ENCODE measurements at regions not wholly inside any gene's neighbourhood (a gene's known extent, or its start where the extent isn't known, plus 50 kb on each side); places are given as distances from the start of the nearest gene placed in this dataset.

GRCh38 chr1:204736836-204737235, 51.3 kb upstream of the LRRN2 start:
- WGBS, 2 experiments (ENCODE audit: extremely low coverage in 1 of 2, insufficient coverage in 1 of 2, insufficient read length in 1 of 2, insufficient replicate concordance in 2 of 2, low coverage in 1 of 2, low lambda C conversion rate in 2 of 2, missing lambda C conversion rate in 1 of 2) = 82% methylated on average over 3 of the region's 3 CpGs; no CpG with 5 or more reads in 1 of the 2 experiments
- TF ChIP-seq SIN3A (conservative IDR thresholded peaks at IDR 0.05 in 1 of 2, IDR thresholded peaks at IDR 0.05 in 1 of 2; ENCODE audit: low read depth in 1 of 2, low read length in 2 of 2) (no peak), BCL11A (IDR thresholded peaks at IDR 0.05; ENCODE audit: low read depth in 2 of 2, low read length in 2 of 2) (no peak), ASH2L (IDR thresholded peaks at IDR 0.05; ENCODE audit: low read length) (no peak), CHD1 (IDR thresholded peaks at IDR 0.05; ENCODE audit: low read depth, low read length) (no peak), TAF1 (IDR thresholded peaks at IDR 0.05; ENCODE audit: low read depth, low read length) (no peak), BACH1 (IDR thresholded peaks at IDR 0.05; ENCODE audit: low read length) (no peak), BRCA1 (IDR thresholded peaks at IDR 0.05; ENCODE audit: low read depth, low read length) (no peak), SP2 (IDR thresholded peaks at IDR 0.05; ENCODE audit: low read length) (no peak), EP300 (IDR thresholded peaks at IDR 0.05; ENCODE audit: borderline replicate concordance in 1 of 2, low read depth in 2 of 2, low read length in 2 of 2) (no peak), SRF (IDR thresholded peaks at IDR 0.05; ENCODE audit: low read depth, low read length) (no peak), POU5F1 (IDR thresholded peaks at IDR 0.05; ENCODE audit: low read depth, low read length) (no peak), SP1 (IDR thresholded peaks at IDR 0.05; ENCODE audit: low read depth, low read length) (no peak), TEAD4 (IDR thresholded peaks at IDR 0.05; ENCODE audit: low read depth, low read length) (no peak)
- Histone ChIP-seq H3K18ac (ENCODE audit: extremely low read depth, low read length) (no peak overlapping the region), H3K14ac (ENCODE audit: insufficient read length) (no peak overlapping the region), H4K20me1 (replicated peaks in 1 of 2; ENCODE audit: control insufficient read depth in 1 of 2, insufficient read depth in 2 of 2, low read length in 2 of 2) (no peaks in the 10 kb centered on the region), H3K36me3 (ENCODE audit: control insufficient read depth in 2 of 4, insufficient read depth in 4 of 4, low read length in 3 of 4) (no peaks in the 10 kb centered on the region), H2AK5ac (ENCODE audit: low read depth, low read length) (no peak overlapping the region), H4K5ac (ENCODE audit: insufficient read length, low read depth, low read length) (no peak overlapping the region), H4K91ac (replicated peaks; ENCODE audit: insufficient read length, low read length) (no peak overlapping the region), H2BK5ac (ENCODE audit: low read depth, low read length) (no peak overlapping the region), H3K9ac (replicated peaks in 1 of 4; ENCODE audit: extremely low read depth in 1 of 4, low read depth in 3 of 4, low read length in 3 of 4) (no peak overlapping the region), H2BK15ac (ENCODE audit: low read length) (no peak overlapping the region), H3K9me3 (ENCODE audit: insufficient read depth in 2 of 2, low read depth in 1 of 2, low read length in 1 of 2) (0 out of 4 replicates have a peak, but pooled peaks cover 0 to 2% of the 10 kb centered on the region in 2 experiments), H2BK12ac (ENCODE audit: low read depth, low read length) (no peak overlapping the region), H3K4me2 (ENCODE audit: insufficient read depth in 1 of 2, low read depth in 2 of 2, low read length in 2 of 2) (no peak overlapping the region), H3K27me3 (replicated peaks in 1 of 4; ENCODE audit: control insufficient read depth in 3 of 4, extremely low read depth in 1 of 4, insufficient read depth in 3 of 4, low read length in 3 of 4) (no peaks in the 10 kb centered on the region; a peak in 1 of 7 replicates), H3K23me2 (ENCODE audit: low read depth, low read length) (no peaks in the 10 kb centered on the region), H3K56ac (replicated peaks; ENCODE audit: insufficient read length, low read depth, low read length) (no peak overlapping the region), H3K23ac (ENCODE audit: insufficient read length) (no peak overlapping the region), H3K79me1 (ENCODE audit: low read depth, low read length) (no peaks in the 10 kb centered on the region), H2AFZ (ENCODE audit: low read length) (no peak overlapping the region), H3K4me3 (ENCODE audit: extremely low read depth in 1 of 4, insufficient read depth in 2 of 4, low read depth in 3 of 4, low read length in 4 of 4) (no peak overlapping the region), H4K8ac (ENCODE audit: extremely low read depth, insufficient read depth, low read length) (no peak overlapping the region; the same call in 1 of the 2 replicates), H3K4ac (replicated peaks; ENCODE audit: insufficient read length, low read depth, low read length) (no peak overlapping the region), H2BK20ac (ENCODE audit: low read length) (no peak overlapping the region), H3K4me1 (replicated peaks in 1 of 4; ENCODE audit: control insufficient read depth in 3 of 4, insufficient read depth in 4 of 4, low read length in 3 of 4) (peaks cover 0 to under 1% (median 0%) of the 10 kb centered on the region in 4 experiments; a peak in 1 of 7 replicates), H3K79me2 (ENCODE audit: control insufficient read depth in 1 of 2, insufficient read depth in 2 of 2, low read length in 2 of 2) (no peaks in the 10 kb centered on the region), H2BK120ac (replicated peaks; ENCODE audit: low read depth, low read length) (no peak overlapping the region), H3K27ac (ENCODE audit: low read depth, low read length) (no peak overlapping the region)
- CTCF ChIA-PET (ENCODE audit: partially characterized antibody) = interaction anchor here (0.5 to 1.7 kb wide), 4 partner anchors 9 to 15 kb away, joined by 3 to 10 read pairs (median 4); no protein-coding TSS in a partner anchor
- DNase-seq (ENCODE audit: low read depth in 1 of 2, low spot score in 2 of 2) = peak in 1 of 2 experiments; percentile 26
- no peak for FAIRE-seq
- POLR2A ChIA-PET (ENCODE audit: partially characterized antibody) = no interaction called here
